HG03097 (cell line): ENCODE measurements at regions not wholly inside any gene's neighbourhood (a gene's known extent, or its start where the extent isn't known, plus 50 kb on each side); places are given as distances from the start of the nearest gene placed in this dataset.

Experiments
- ATAC-seq: cut with Tn5 transposase; IDR thresholded peaks from one replicate; pipeline ENCODE4 v1.9.1; 2021; ENCODE audit not compliant: unreplicated experiment, low FRiP score

DNA sequence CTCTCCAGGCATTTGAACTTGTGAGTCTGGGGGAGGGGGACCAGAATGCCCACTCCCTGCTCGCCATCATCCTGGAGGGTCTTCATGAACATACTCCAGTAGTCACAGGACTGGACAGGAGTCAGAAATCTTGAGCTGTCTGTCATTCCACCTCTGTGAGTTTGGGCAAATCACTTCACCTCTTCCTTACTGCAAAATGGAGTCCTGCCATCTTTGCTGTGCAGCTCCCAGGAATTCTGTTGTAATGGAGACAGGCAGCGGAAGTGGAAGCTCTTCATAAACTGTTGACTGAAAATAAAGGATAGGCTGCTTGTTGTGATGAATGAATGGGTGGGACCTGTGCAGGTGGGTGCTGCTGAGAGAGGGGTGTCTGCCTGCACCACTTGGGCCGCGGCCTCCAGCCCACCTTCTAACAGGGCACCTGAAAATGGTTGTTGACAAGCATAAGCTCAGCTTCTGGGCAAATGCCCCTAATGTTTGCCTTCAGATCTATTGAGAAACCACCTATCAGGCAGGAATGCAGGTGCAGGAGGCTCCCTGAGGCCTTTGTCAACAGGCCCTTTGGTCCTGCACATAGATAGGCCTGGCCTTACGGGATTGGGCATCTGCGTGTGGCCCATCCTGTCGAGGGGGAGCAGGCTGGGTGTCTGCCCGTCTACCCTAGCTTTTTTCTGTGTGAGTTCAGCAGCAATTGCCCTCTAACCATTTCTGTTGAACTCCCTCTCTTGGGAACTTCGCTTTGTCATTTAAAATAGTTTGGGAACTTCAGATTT, 321.0 kb downstream of the RPS6KC1 start:
- ATAC-seq: no peak

DNA sequence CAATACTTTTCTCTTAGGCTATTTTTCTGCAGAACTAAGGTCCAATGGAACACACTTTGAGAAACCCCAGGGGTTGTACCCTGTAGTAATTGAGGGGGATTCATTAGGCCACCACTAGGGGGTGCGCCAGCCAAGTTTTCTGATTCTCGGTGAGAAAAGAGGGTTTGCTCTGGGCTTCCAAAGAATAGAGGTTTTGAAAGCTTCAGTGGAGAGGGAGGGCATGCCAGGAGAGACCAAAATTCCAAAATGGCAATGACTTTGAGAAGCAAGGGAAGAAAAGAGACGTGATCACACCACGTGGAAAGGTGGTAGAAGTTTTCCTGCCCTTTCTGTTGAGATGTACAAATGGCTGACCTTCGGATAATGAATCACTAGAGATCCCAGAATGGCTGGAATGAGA, 323.3 kb downstream of the RPS6KC1 start:
- peak; percentile 80 for ATAC-seq

DNA sequence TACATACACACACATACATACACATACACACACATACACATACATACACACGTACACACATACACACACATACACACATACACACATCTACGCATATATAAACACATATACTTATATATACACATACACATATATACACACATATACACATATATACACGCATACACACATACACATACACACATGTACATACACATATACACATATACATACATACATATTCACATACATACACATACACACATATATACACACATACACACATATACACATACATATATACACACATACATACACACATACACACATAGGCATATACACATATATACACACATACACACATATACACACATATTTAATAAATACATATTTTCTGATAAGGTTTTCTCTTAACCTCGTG, 324.0 kb downstream of the RPS6KC1 start:
- ATAC-seq: no peak

DNA sequence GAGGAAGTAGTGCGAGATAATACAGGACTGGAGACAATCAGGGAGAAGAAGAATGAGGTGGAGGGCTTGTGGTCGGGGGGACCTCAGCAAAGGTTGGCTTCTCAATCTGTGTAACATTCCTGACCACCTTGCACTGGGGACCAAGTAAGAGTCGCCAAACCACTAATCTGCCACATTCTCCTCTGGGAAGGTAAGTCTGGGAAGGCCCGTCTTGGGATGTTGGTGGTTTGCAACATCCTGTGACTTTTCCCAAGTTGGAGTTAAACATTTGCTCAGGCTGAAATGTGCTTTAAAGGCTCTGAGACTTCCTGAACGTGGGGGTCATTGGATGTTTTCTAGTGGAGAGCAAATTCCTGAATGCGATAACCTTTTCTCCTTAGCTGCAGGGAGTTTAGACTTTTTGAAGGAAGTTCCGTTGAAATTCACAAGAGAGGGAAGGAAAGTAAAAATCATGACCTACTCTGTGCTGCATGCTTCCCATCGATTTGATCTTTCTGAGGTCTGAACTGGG, 325.9 kb downstream of the RPS6KC1 start:
- ATAC-seq: no peak

DNA sequence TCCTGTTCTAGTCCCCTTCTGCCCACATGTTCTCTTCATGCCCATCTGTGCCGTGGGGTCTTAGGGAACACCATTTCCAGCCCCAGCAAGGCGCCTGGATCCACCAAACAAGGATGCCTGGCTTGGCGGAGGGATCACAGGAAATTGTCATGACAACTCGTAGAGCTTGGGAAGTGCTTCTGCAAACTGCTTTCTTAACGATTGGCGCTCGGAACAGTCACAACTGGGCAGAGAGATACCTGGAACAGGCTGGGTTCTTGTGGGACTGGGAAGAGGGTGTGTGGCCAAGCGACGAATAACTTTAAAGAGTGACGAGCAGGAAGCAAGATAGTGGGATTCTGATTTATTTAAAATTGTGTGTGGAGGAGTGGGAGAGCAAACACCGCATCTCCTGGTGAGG, 329.8 kb downstream of the RPS6KC1 start:
- no peak for ATAC-seq

DNA sequence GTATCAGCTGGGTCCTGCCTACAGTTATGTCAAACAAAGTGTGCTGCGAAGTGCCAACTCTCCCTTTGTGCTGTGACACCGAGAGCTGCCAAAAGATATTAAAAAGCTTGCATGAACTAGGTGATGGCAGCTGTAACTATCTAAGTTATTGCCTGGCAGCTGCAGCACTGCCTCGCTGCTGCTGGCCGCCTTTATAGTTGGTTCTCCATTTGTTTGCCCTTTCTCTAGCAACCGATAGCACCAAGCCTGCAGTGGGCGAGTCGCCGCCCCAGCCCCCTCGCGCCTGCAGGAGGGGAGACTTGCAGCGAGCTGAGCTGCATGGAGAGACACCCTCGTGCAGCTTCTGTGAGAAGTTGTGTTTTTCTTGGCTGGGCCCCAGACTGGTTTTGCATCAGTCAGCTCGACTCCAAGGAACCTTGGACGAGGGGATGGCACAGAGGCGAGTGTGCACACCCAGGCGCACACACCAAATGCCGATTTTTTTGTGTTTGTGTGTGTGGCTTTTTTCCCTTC, 330.6 kb downstream of the RPS6KC1 start:
- no peak for ATAC-seq

DNA sequence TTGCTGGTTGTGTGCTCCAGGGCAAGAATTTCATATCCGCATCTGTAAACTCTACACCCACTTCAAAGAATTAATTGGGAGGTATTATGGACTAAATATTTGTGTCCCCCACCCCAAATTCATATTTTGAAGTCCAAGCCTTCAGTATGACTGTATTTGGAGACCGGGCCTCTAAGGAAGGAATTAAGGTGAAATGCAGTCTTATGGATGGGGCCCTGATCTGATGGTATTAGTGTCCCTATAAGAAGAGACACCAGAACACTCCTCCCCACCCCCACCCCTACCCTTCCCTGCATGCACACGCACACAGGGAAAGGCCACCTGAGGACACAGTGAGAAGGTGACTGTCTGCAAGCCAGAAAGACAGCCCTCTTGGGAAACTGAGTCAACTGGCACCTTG, 332.4 kb downstream of the RPS6KC1 start:
- ATAC-seq: no peak

DNA sequence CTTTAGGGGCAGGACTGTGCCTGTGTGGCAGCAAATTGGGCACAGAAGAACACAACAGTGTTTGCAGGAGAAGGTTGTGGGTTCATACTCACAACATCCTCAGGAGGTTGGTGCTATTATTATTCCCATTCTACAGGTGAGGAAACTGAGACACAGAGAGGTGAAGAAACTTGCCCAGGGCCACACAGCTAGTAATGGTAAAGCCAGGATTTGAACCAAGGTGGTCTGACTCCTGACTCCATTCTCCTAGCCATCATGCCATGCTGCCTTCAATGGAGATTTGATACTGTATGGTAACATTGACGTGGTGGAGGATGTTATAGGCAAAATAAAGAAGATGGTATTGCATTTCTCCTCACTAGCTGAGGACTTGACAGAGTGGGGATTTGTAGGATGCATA, 334.2 kb downstream of the RPS6KC1 start:
- ATAC-seq: no peak

DNA sequence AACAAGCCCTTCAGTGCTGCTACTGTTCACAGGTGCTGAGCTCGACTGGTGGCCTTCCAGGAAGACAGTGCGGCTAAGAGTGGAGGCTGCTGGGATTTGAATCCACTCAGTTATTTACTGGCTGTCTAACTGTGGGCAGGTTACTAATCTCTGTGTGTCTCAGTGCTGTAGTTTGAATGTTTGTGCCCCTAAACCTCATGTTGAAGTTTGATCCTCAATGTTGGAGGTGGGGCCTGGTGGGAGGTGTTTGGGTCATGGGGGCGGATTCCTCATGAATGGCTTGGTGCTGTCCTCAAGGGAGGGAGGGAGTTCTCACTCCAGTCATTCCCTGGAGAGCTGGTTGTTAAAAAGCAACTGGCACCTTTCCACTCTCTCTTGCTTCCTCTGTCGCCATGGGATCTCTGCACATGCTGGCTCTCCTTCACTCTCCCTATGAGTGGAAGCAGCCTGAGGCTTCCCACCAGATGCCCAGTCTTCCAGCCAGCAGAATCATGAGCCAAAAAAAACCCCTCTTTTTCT, 334.8 kb downstream of the RPS6KC1 start:
- no peak for ATAC-seq

DNA sequence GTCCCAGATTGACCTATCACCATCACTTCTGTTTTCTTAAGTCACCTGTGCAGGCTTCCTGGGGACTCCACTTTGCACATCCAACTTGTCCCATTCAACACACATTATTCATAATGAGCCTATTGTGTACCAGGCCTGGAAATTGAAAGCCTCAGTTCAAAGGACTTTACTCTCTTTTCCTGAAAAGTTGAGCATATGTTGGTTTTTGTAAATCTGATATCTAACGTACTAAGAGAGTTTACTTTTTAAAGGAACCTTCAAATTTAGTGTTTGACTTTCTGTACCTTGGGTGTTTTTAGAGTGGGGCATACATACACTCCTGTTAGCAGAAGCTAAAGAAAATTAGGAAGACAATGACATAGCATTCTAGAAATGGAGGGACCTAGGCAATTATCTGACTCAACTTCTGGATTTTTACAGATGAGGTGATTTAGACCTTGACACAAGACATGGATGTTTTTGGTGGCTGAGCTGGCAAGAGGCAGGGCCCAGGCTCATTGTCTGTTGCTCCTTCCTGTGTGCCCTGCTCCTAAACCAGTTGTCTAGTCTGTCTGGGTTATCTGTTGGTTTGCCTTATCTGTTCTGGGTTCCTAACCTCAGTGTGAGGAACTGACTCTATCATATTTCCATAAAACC, 336.5 kb downstream of the RPS6KC1 start:
- ATAC-seq: no peak

DNA sequence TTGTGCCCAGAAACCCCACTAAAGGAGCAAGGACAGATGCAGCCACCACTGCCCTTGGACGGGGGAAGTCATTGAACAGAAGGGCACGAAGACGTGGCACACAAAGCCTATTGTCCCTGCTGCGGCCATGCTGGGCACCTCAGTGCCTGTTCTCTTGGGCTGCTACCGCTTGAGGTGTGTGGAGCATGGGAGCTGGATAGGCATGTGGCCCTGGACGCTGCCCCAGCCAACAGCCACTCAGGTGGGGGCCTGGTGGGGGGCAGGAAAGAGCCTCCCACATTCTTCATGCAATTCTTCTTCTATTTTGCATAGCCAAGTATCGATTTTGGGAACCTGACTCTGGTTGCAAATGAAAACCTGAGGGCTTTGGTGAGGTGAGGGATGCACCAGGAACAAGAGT, 337.2 kb downstream of the RPS6KC1 start:
- no peak for ATAC-seq

DNA sequence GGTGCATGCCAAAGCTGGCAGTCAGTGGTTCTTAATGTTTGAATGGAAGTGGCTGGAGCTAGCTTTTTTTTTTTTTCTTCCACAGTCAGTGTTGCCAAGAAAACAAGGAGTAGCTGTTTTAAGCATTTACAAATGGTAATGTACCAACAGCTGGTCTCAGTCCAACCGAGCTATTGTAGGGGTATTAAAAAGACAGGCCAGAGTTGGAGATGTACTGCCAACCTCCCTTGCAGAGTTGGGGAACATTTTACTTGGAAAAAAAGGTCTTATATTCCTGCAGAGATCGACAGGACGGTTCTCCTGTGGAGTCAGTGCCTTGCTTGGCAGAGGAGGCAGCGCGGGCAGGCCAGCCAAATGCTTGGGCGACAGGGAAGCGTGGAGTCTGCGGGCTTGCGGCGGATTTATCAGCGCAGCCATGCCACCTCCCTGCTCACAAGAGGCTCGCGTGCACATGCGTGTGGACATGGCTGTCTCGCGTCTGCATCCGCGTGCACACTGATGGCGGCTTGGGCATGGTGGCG, 338.1 kb downstream of the RPS6KC1 start:
- no peak for ATAC-seq

DNA sequence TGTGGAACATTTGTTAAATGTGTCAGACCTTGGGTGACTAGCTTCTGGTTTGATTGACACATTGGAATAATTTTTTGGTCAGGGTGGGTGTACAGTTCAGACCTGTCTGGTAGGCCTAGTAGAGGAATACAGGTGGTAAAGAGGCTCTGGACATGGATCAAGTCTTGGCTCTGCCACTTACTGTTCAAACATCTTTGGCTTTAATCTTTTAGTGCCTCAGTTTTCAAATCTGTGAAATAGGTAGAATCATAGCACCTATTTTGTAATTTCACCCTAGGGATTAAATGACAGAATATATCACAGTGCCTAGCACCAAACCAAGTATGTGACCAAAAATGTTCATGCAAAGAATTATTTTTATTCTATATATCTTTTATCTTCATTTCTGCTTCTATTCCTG, 340.4 kb downstream of the RPS6KC1 start:
- no peak for ATAC-seq

DNA sequence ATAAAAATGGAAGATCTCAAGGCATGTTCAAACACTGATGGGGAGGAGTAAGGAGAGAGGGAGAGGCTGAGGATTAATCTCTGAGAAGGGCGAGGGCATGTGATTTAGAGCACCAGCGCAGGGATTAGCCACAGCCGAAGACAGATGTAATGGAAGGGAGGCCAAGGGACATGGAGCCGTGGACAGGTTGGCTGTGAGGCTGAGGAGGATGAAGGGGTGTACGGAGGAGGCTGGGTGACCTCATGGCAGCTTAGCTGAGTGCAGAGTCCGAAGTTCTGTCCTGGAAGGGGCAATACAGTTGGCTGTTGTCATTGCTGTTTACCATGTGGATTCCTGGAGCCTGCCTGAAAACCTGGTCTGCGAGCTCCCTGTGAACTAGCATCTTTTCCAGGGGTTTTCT, 342.8 kb downstream of the RPS6KC1 start:
- no peak for ATAC-seq

DNA sequence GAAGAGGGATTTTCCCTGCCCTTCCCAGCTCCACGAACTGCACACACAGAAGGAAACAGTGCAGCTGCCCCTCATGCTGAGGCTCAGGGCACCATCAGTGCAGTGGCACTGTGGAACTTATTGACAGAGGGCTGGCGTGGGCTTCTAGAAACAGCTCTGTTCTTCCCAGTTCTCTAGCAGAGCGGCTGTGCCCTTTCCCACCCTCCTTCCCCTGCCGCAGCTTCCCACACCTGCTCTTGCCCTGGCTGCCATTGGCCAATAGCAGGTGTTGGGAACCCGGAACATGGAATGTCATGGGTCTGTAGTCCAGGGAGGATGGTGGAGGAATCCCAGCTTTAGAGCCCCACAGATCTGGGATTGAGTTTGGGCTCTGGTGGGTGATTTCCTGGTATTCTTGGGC, 343.8 kb downstream of the RPS6KC1 start:
- no peak for ATAC-seq

DNA sequence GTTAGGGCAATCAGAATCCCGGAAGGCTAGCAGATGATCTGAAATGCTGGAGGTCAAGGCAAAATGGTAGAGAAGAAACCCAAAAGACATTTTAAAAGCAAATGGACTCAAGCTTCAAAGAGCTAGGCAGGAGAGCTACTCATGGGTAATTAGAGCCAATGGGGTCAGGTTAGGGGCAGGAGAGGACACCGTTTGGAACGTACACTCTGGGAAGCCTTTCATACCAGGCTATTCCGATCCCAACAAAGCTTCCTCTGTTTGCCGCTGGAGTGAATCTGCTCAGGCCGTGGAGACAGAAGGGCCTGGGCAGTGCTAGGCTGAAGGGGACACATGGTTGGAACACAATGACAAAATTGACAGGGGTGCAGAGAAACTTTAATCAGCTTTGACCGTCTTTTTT, 346.6 kb downstream of the RPS6KC1 start:
- no peak for ATAC-seq

DNA sequence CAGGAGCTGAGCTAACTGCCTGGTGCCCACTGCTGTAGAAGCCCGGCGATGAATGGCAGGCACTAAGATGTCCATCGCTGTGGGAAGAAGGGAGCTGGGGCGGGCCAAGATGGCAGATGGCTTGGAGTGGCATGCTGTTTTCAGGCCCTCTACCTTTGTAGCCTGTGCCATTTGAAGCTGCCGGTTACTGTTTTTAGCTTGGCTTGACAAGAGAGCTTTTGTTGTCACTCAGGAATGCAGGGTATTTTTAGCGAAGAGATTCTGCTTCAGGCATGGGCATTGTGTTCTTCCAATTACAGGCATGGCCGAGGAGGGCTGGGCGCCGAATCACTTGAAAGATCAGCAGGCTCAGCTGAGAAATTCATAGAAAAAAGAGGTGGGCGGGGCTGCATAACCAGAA, 348.7 kb downstream of the RPS6KC1 start:
- no peak for ATAC-seq

DNA sequence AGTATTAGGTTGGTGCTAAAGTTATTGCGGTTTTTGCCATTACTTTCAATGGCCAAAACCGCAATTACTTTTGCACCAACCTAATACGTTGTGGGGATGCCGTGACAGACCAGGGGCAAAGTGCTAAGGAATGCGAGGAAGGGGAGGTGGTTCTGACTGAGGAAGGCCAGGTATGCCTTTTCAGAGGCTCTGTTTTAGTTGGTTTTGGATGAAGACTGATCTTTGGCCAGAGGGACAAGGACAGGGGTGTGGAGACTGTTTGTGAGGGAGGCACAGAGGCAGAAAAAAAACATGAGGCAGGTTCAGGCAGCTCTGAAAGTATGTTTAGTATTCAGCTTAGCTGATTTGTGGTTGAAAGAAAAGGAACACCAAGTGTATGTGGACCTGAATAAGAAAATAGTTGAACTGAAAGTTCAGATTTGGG, 358.2 kb downstream of the RPS6KC1 start:
- no peak for ATAC-seq

DNA sequence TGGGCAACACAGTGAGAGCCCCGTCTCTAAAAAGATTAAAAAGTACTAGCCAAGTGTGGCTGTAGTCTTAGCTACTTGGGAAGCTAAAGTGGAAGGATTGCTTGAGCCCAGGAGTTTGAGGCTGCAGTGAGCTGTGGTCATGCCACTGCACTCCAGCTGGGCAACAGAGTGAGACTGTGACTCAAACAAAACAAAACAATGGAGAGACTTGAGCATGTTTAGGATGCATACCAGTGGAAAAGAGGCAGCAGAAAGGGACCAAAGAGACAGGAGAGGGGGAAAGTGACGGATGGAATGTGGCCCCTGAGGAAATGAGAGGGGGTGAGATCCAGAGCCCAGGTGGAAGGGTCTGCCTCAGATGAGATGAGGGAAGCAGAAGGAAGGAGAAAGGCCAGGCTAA, 358.9 kb downstream of the RPS6KC1 start:
- ATAC-seq: no peak

DNA sequence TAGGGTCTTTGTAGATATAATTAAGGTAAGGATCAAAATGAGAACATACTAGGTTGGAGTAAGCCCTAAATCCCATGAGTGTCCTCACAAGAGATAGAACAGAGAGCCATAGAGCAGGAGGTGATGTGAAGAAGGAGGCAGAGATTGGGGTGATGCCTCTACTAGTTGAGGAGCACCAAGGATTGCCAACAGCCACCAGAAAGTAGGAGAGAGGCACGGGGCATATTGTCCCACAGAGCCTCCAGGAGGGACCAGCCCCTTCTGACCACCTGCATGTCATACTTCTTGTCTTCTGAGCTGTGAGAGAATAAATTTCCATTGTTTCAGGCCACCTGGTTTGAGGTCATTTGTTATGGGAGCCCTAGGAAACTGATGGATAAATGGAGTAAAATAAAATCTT, 363.3 kb downstream of the RPS6KC1 start:
- ATAC-seq: no peak

DNA sequence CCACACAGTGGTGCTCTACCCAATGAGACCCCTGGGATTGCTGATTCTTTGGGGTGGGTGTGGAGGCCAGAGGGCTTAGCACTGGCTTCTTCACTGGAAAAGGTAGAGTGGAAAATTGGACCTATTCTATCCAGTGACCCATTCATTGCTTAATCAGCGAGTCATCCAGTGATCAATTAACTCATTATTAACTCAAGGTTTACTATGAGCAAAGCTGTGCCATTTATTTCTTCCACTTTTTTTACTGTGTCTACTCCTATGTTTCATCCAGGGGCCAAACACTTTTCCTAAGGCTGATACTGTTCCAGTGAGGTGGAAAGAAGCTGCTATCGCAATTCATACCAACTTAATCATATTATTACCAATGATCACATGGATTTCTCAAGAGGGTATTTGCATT, 363.9 kb downstream of the RPS6KC1 start:
- no peak for ATAC-seq
